Ectodermal cell (in vitro differentiated cells): ENCODE measurements at regions not wholly inside any gene's neighbourhood (a gene's known extent, or its start where the extent isn't known, plus 50 kb on each side); places are given as distances from the start of the nearest gene placed in this dataset.
"Not testable (repeated sequence)": the region's sequence is repeated elsewhere in the genome, so short reads cannot be mapped to it uniquely, and the experiment has no call there.

Experiments used
- H3K27ac ChIP-seq: 2 replicates; pipeline ENCODE4 v1.7.0; 2013; ENCODE audit warnings: mild to moderate bottlenecking, low read depth, low read length; ENCODE audit not compliant: insufficient read depth, poor library complexity, severe bottlenecking
- H3K27me3 ChIP-seq: 2 replicates; pipeline ENCODE4 v1.7.0; 2013; ENCODE audit warnings: mild to moderate bottlenecking, low read length; ENCODE audit not compliant: insufficient read depth, control insufficient read depth, poor library complexity, severe bottlenecking
- H3K36me3 ChIP-seq: one replicate; pipeline ENCODE4 v1.7.0; 2013; ENCODE audit warnings: low read length; ENCODE audit not compliant: control insufficient read depth, insufficient read depth
- H3K4me1 ChIP-seq: one replicate; pipeline ENCODE4 v1.7.0; 2013; ENCODE audit warnings: low read length; ENCODE audit not compliant: control insufficient read depth, insufficient read depth
- H3K4me3 ChIP-seq: 2 replicates; pipeline ENCODE4 v1.7.0; 2013; ENCODE audit warnings: low read depth, low read length, control low read depth; ENCODE audit not compliant: insufficient read depth
- H3K9me3 ChIP-seq: 2 replicates; pipeline ENCODE4 v1.7.0; 2013; ENCODE audit warnings: mild to moderate bottlenecking, low read length, moderate library complexity; ENCODE audit not compliant: control insufficient read depth
- WGBS, 2 experiments: methylation state at CpG; one replicate each; pipeline ENCODE4 v1.1.7; 2013; ENCODE audit warnings: missing lambda C conversion rate in 2 of 2; 5-methylcytosine and 5-hydroxymethylcytosine counted together

- H3K27ac ChIP-seq, result no peak overlapping the region
- no peaks in the 10 kb centered on the region for H3K36me3 ChIP-seq
- WGBS, 2 experiments, result 96 to 97% methylated on average over 2 of the region's 2 CpGs
- H3K4me3 ChIP-seq, result no peak overlapping the region
- peaks cover 3% of the 10 kb centered on the region for H3K4me1 ChIP-seq
- H3K9me3 ChIP-seq, result no peaks in the 10 kb centered on the region
- H3K27me3 ChIP-seq, result no peaks in the 10 kb centered on the region
Measured at GRCh38 chr6:125637207-125637606, 112.2 kb upstream of the HEY2 start.

- 81 to 85% methylated on average over 3 of the region's 3 CpGs for WGBS, 2 experiments
- Histone ChIP-seq H3K27ac (no peak overlapping the region), H3K9me3 (no peaks in the 10 kb centered on the region), H3K4me3 (no peak overlapping the region), H3K27me3 (no peaks in the 10 kb centered on the region), H3K4me1 (peaks cover 3% of the 10 kb centered on the region), H3K36me3 (no peaks in the 10 kb centered on the region)
Measured at GRCh38 chr6:125639466-125640020, 109.9 kb upstream of the HEY2 start.

GRCh38 chr6:125640441-125641150, 108.8 kb upstream of the HEY2 start:
- Histone ChIP-seq H3K27me3 (no peaks in the 10 kb centered on the region), H3K9me3 (no peaks in the 10 kb centered on the region), H3K27ac (no peak overlapping the region), H3K4me3 (no peak overlapping the region), H3K4me1 (peaks cover 3% of the 10 kb centered on the region), H3K36me3 (no peaks in the 10 kb centered on the region)
- 94 to 95% methylated on average over 5 of the region's 5 CpGs for WGBS, 2 experiments

- not testable (repeated sequence) for H3K4me1 ChIP-seq, H3K9me3 ChIP-seq, H3K27ac ChIP-seq, H3K27me3 ChIP-seq, H3K4me3 ChIP-seq, H3K36me3 ChIP-seq
- WGBS, 2 experiments, result 92 to 94% methylated on average over 27 of the region's 27 CpGs
Measured at GRCh38 chr6:125643967-125644661, 105.3 kb upstream of the HEY2 start.

GRCh38 chr6:125647391-125647790, 102.0 kb upstream of the HEY2 start:
- 90 to 95% methylated on average over 4 of the region's 4 CpGs for WGBS, 2 experiments
- H3K9me3 ChIP-seq, result no peaks in the 10 kb centered on the region
- H3K36me3 ChIP-seq, result no peaks in the 10 kb centered on the region
- H3K4me1 ChIP-seq, result no peaks in the 10 kb centered on the region
- no peak overlapping the region for H3K4me3 ChIP-seq
- no peak overlapping the region for H3K27ac ChIP-seq
- no peaks in the 10 kb centered on the region for H3K27me3 ChIP-seq

- H3K36me3 ChIP-seq, H3K27me3 ChIP-seq, H3K4me1 ChIP-seq, H3K9me3 ChIP-seq, H3K27ac ChIP-seq, H3K4me3 ChIP-seq: not testable (repeated sequence)
Measured at GRCh38 chr6:125653752-125654151, 95.7 kb upstream of the HEY2 start.

- no peaks in the 10 kb centered on the region for H3K4me1 ChIP-seq
- WGBS, 2 experiments, result 100% methylated on average over 1 of the region's 1 CpG
- no peaks in the 10 kb centered on the region for H3K27me3 ChIP-seq
- H3K9me3 ChIP-seq, result no peaks in the 10 kb centered on the region
- no peak overlapping the region for H3K27ac ChIP-seq
- H3K36me3 ChIP-seq, result no peaks in the 10 kb centered on the region
- no peak overlapping the region for H3K4me3 ChIP-seq
Measured at GRCh38 chr6:125655511-125655910, 93.9 kb upstream of the HEY2 start.

GRCh38 chr6:125656287-125656870, 93.1 kb upstream of the HEY2 start:
- WGBS, 2 experiments, result 86 to 87% methylated on average over 5 of the region's 5 CpGs
- H3K9me3 ChIP-seq, result no peaks in the 10 kb centered on the region
- H3K4me3 ChIP-seq, result no peak overlapping the region
- H3K27ac ChIP-seq, result no peak overlapping the region
- no peaks in the 10 kb centered on the region for H3K4me1 ChIP-seq
- no peaks in the 10 kb centered on the region for H3K36me3 ChIP-seq
- H3K27me3 ChIP-seq, result no peaks in the 10 kb centered on the region

- H3K4me1 ChIP-seq, result no peaks in the 10 kb centered on the region
- H3K4me3 ChIP-seq, result no peak overlapping the region
- no peaks in the 10 kb centered on the region for H3K36me3 ChIP-seq
- 92 to 93% methylated on average over 4 to 5 of the region's 5 CpGs for WGBS, 2 experiments
- H3K27me3 ChIP-seq, result no peaks in the 10 kb centered on the region
- H3K27ac ChIP-seq, result no peak overlapping the region
- no peaks in the 10 kb centered on the region for H3K9me3 ChIP-seq
Measured at GRCh38 chr6:125658136-125658535, 91.3 kb upstream of the HEY2 start.

GRCh38 chr6:125658759-125659431, 90.5 kb upstream of the HEY2 start:
- 61 to 66% methylated on average over 4 of the region's 4 CpGs for WGBS, 2 experiments
- H3K9me3 ChIP-seq, result no peaks in the 10 kb centered on the region
- H3K4me3 ChIP-seq, result no peak overlapping the region
- H3K4me1 ChIP-seq, result no peaks in the 10 kb centered on the region
- H3K36me3 ChIP-seq, result no peaks in the 10 kb centered on the region
- H3K27ac ChIP-seq, result no peak overlapping the region
- H3K27me3 ChIP-seq, result no peaks in the 10 kb centered on the region
